T-helper 2 cell (primary cell): ENCODE measurements at regions not wholly inside any gene's neighbourhood (a gene's known extent, or its start where the extent isn't known, plus 50 kb on each side); places are given as distances from the start of the nearest gene placed in this dataset.

Source experiments
- DNase-seq, 5 experiments: peaks; one replicate each; pipeline versions ENCODE4 v3.0.0 to v3.0.0-alpha.2; 2012 to 2022

GRCh38 chr3:181056136-181056732, 66.7 kb upstream of the DNAJC19 start:
- no peak for DNase-seq

GRCh38 chr3:181054538-181054937, 65.0 kb upstream of the DNAJC19 start:
- no peak for DNase-seq

- no peak for DNase-seq
These were observed 62.7 kb upstream of the DNAJC19 start for GRCh38 chr3:181052256-181052655.

GRCh38 chr3:181050738-181051137, 61.2 kb upstream of the DNAJC19 start:
- DNase-seq, result no peak

- DNase-seq, result no peak
These were observed 50.5 kb upstream of the DNAJC19 start for GRCh38 chr3:181040030-181040429.
